Liver (tissue), 8 donors: ENCODE measurements at regions not wholly inside any gene's neighbourhood (a gene's known extent, or its start where the extent isn't known, plus 50 kb on each side); places are given as distances from the start of the nearest gene placed in this dataset.

Experiments used
- DNase-seq: peaks from one replicate; pipeline ENCODE4 v3.0.0-alpha.2; 2017; ENCODE audit warnings: low spot score
- H3K27ac ChIP-seq, 2 donors: one replicate each; pipeline ENCODE4 v1.7.0; 2013; ENCODE audit warnings: inconsistent platforms in 2 of 2, low read length in 2 of 2, control low read depth in 1 of 2, low read depth in 1 of 2, mild to moderate bottlenecking in 1 of 2
- H3K27me3 ChIP-seq, 4 donors: one replicate each; pipeline versions ENCODE4 v1.6.1 to v1.7.0; 2013; ENCODE audit warnings: low read length in 3 of 4, inconsistent platforms in 1 of 4, mild to moderate bottlenecking in 1 of 4, moderate library complexity in 1 of 4; ENCODE audit not compliant: control insufficient read depth in 4 of 4, insufficient read depth in 4 of 4
- H3K36me3 ChIP-seq, 4 donors: one replicate each; pipeline versions ENCODE4 v1.6.1 to v1.7.0; 2013; ENCODE audit warnings: low read length in 3 of 4, mild to moderate bottlenecking in 3 of 4, low read depth in 1 of 4, moderate library complexity in 1 of 4; ENCODE audit not compliant: control insufficient read depth in 4 of 4, insufficient read depth in 3 of 4
- H3K4me1 ChIP-seq, 4 donors: one replicate each; pipeline versions ENCODE4 v1.6.1 to v1.7.0; 2013; ENCODE audit warnings: low read length in 3 of 4, mild to moderate bottlenecking in 3 of 4, moderate library complexity in 1 of 4; ENCODE audit not compliant: control insufficient read depth in 4 of 4, insufficient read depth in 4 of 4
- H3K4me3 ChIP-seq, 3 donors: one replicate each; pipeline versions ENCODE4 v1.6.1 to v1.7.0; 2013; ENCODE audit warnings: low read length in 3 of 3, control low read depth in 1 of 3, low read depth in 1 of 3, mild to moderate bottlenecking in 1 of 3
- H3K9ac ChIP-seq, 2 donors: one replicate each; pipeline ENCODE4 v1.7.0; 2013; ENCODE audit warnings: low read length in 2 of 2, mild to moderate bottlenecking in 2 of 2, moderate library complexity in 2 of 2, control low read depth in 1 of 2, low read depth in 1 of 2
- H3K9me3 ChIP-seq, 4 donors: one replicate each; pipeline versions ENCODE4 v1.6.1 to v1.7.0; 2013; ENCODE audit warnings: low read length in 3 of 4; ENCODE audit not compliant: control insufficient read depth in 4 of 4
- CTCF ChIP-seq: fragments of 150-350 bp; IDR thresholded peaks from 2 replicates; pipeline ENCODE4 v1.5.1; 2017; ENCODE audit warnings: improper control_type of control experiment, low read depth, low read length; ENCODE audit not compliant: missing input control
- EGR1 ChIP-seq, 2 donors: IDR thresholded peaks; 2 replicates each; pipeline ENCODE4 v1.6.1; 2016 to 2018; ENCODE audit warnings: antibody characterized with exemption in 2 of 2, low read depth in 2 of 2
- FOXA1 ChIP-seq: IDR thresholded peaks from 2 replicates; pipeline ENCODE4 v1.6.1; 2016; ENCODE audit warnings: antibody characterized with exemption
- FOXA2 ChIP-seq: IDR thresholded peaks from 2 replicates; pipeline ENCODE4 v1.6.1; 2016; ENCODE audit warnings: antibody characterized with exemption
- GABPA ChIP-seq, 2 donors: IDR thresholded peaks in 1 of 2; conservative IDR thresholded peaks in 1 of 2; 2 replicates each; pipeline ENCODE4 v1.6.1; 2016; ENCODE audit warnings: antibody characterized with exemption in 2 of 2, mild to moderate bottlenecking in 1 of 2, moderate library complexity in 1 of 2
- HNF4A ChIP-seq, 2 donors: conservative IDR thresholded peaks; 2 replicates each; pipeline ENCODE4 v1.6.1; 2016; ENCODE audit warnings: antibody characterized with exemption in 2 of 2, mild to moderate bottlenecking in 2 of 2
- HNF4G ChIP-seq: IDR thresholded peaks from 2 replicates; pipeline ENCODE4 v1.6.1; 2016; ENCODE audit warnings: antibody characterized with exemption
- JUND ChIP-seq, 2 donors: IDR thresholded peaks; 2 replicates each; pipeline ENCODE4 v1.6.1; 2016; ENCODE audit warnings: antibody characterized with exemption in 2 of 2
- NR2F2 ChIP-seq: IDR thresholded peaks from 2 replicates; pipeline ENCODE4 v1.6.1; 2016; ENCODE audit warnings: antibody characterized with exemption
- RAD21 ChIP-seq, 2 donors: IDR thresholded peaks; 2 replicates each; pipeline ENCODE4 v1.6.1; 2016; ENCODE audit warnings: antibody characterized with exemption in 2 of 2, mild to moderate bottlenecking in 2 of 2
- REST ChIP-seq: IDR thresholded peaks from 2 replicates; pipeline ENCODE4 v1.6.1; 2016; ENCODE audit warnings: antibody characterized with exemption, mild to moderate bottlenecking
- SP1 ChIP-seq: IDR thresholded peaks from 2 replicates; pipeline ENCODE4 v1.6.1; 2018; ENCODE audit warnings: antibody characterized with exemption, mild to moderate bottlenecking
- TAF1 ChIP-seq: conservative IDR thresholded peaks from 2 replicates; pipeline ENCODE4 v1.6.1; 2016; ENCODE audit warnings: antibody characterized with exemption, mild to moderate bottlenecking
- YY1 ChIP-seq: IDR thresholded peaks from 2 replicates; pipeline ENCODE4 v1.6.1; 2016; ENCODE audit warnings: antibody characterized with exemption, mild to moderate bottlenecking
- ZBTB33 ChIP-seq: IDR thresholded peaks from 2 replicates; pipeline ENCODE4 v1.6.1; 2016; ENCODE audit warnings: antibody characterized with exemption
- WGBS: extraction: QIAGEN DNeasy Blood & Tissue Kit; methylation state at CpG from one replicate; pipeline ENCODE4 v1.1.7; 2013; 5-methylcytosine and 5-hydroxymethylcytosine counted together
- TF ChIP-seq, protein P1 (sequence below): IDR thresholded peaks from 2 replicates; pipeline ENCODE4 v1.6.1; 2016; ENCODE audit warnings: antibody characterized with exemption
- donor health status: healthy.
- donor health status: healthy.
- donor health status: healthy.
- donor health status: healthy.
- donor health status: healthy.

GRCh38 chr11:90842681-90843080 lies 619.8 kb upstream of the CHORDC1 start (continued):
- TF ChIP-seq ZBTB33 (no peak), YY1 (no peak), RAD21 (IDR thresholded peaks at IDR 0.05) (no peak), JUND (IDR thresholded peaks at IDR 0.05) (no peak)

- 84% methylated on average over 2 of the region's 2 CpGs for WGBS
- H3K36me3 ChIP-seq = no peaks in the 10 kb centered on the region
Measured at GRCh38 chr11:90840071-90840470, 617.2 kb upstream of the CHORDC1 start.

DNA sequence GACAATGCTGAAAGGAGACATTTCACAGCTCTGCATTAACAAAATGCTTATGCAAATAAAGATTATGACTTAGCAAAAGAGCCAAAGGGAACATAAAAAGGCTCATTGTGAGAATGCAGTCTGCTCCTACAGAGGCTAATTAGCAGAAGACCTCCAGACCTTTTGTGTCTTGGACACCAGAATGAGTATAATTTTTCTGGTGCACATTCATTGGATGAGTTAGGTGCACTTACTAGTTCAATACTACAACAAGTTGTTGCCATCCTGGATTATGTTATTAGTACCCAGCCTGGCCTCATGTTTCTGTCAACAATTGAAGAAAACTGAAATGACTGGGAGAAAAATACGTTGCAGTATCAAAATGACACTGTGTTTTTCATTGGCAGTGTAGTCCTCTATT lies 613.2 kb upstream of the CHORDC1 start:
- H3K4me1 ChIP-seq = no peaks in the 10 kb centered on the region
- H3K27ac ChIP-seq = no peak overlapping the region
- no peaks in the 10 kb centered on the region for H3K36me3 ChIP-seq
- no peaks in the 10 kb centered on the region for H3K27me3 ChIP-seq
- WGBS = 42% methylated on average over 1 of the region's 1 CpG
- H3K9ac ChIP-seq = no peak overlapping the region
- TF ChIP-seq JUND (IDR thresholded peaks at IDR 0.05) (no peak), TAF1 (no peak), RAD21 (IDR thresholded peaks at IDR 0.05) (no peak), YY1 (no peak), HNF4G (no peak), REST (no peak), HNF4A (conservative IDR thresholded peaks at IDR 0.05) (no peak), SP1 (no peak), FOXA1 (no peak), EGR1 (IDR thresholded peaks at IDR 0.05; ENCODE audit: low read depth in 2 of 2) (no peak)
- DNase-seq = no peak
- H3K4me3 ChIP-seq = no peak overlapping the region
- no peaks in the 10 kb centered on the region for H3K9me3 ChIP-seq

More at GRCh38 chr11:90840071-90840470, 617.2 kb upstream of the CHORDC1 start:
- Histone ChIP-seq H3K27ac (no peak overlapping the region), H3K4me3 (no peak overlapping the region), H3K9ac (no peak overlapping the region), H3K9me3 (no peaks in the 10 kb centered on the region), H3K27me3 (no peaks in the 10 kb centered on the region), H3K4me1 (no peaks in the 10 kb centered on the region)
- DNase-seq = no peak
- no peak for TF ChIP-seq GABPA (IDR thresholded peaks at IDR 0.05 in 1 of 2, conservative IDR thresholded peaks at IDR 0.05 in 1 of 2)
- TF ChIP-seq EGR1 (IDR thresholded peaks at IDR 0.05; ENCODE audit: low read depth in 2 of 2) = no peak
- no peak for TF ChIP-seq NR2F2
- TF ChIP-seq FOXA2 = no peak
- TF ChIP-seq CTCF = no peak
- no peak for TF ChIP-seq HNF4G
- TF ChIP-seq, protein P1, sequence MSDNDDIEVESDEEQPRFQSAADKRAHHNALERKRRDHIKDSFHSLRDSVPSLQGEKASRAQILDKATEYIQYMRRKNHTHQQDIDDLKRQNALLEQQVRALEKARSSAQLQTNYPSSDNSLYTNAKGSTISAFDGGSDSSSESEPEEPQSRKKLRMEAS = no peak
- TF ChIP-seq SP1 = no peak
